ENCODE measurements at regions not wholly inside any gene's neighbourhood (a gene's known extent, or its start where the extent isn't known, plus 50 kb on each side); places are given as distances from the start of the nearest gene placed in this dataset.

DNA sequence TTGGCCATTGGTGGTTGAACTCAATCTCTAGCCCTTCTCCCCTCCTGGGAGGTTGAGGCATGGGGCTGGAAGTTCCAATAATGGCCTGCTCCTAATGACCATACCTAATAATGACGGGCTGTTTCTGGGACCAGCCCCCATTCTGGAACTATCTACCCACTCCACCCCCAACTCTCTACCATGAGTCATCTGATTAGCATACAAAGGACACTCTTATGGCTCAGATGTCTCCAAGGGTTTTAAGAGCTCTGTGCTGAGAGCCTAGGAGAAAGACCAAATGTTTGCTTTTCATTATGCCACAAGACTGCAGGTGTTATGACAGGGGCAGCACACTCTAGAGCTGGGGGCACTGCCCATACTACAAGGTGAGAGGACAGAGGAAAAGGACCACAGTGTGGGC is 137.0 kb upstream of the NCKAP5 start:
- TF ChIP-seq, protein P1, sequence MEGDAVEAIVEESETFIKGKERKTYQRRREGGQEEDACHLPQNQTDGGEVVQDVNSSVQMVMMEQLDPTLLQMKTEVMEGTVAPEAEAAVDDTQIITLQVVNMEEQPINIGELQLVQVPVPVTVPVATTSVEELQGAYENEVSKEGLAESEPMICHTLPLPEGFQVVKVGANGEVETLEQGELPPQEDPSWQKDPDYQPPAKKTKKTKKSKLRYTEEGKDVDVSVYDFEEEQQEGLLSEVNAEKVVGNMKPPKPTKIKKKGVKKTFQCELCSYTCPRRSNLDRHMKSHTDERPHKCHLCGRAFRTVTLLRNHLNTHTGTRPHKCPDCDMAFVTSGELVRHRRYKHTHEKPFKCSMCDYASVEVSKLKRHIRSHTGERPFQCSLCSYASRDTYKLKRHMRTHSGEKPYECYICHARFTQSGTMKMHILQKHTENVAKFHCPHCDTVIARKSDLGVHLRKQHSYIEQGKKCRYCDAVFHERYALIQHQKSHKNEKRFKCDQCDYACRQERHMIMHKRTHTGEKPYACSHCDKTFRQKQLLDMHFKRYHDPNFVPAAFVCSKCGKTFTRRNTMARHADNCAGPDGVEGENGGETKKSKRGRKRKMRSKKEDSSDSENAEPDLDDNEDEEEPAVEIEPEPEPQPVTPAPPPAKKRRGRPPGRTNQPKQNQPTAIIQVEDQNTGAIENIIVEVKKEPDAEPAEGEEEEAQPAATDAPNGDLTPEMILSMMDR (IDR thresholded peaks at IDR 0.05), result no peak
- no peak for TF ChIP-seq EZH2 (IDR thresholded peaks at IDR 0.05; ENCODE audit: borderline replicate concordance, insufficient read depth, low read depth, low read length, poor library complexity, severe bottlenecking)
